ENCODE measurements at regions not wholly inside any gene's neighbourhood (a gene's known extent, or its start where the extent isn't known, plus 50 kb on each side); places are given as distances from the start of the nearest gene placed in this dataset.
"Not testable (repeated sequence)": the region's sequence is repeated elsewhere in the genome, so short reads cannot be mapped to it uniquely, and the experiment has no call there.

- peak overlapping the region; percentile 40 to 73 (median 56) for H3K4me3 ChIP-seq
- intact Hi-C loops (cut with DNase I) = no loop called here
- 58 to 69% methylated on average over 7 to 8 of the region's 8 CpGs for WGBS, 2 donors
- no peak for DNase-seq
- H3K27me3 ChIP-seq = peaks cover 0 to 18% (median 0%) of the 10 kb centered on the region in 4 donors
- no peaks in the 10 kb centered on the region for H3K9me3 ChIP-seq
- peaks cover 11 to 19% (median 11%) of the 10 kb centered on the region in 3 donors for H3K4me1 ChIP-seq
- TF ChIP-seq POLR2A (IDR thresholded peaks at IDR 0.05) (no peak), CTCF (IDR thresholded peaks at IDR 0.05) (no peak)
- no peaks in the 10 kb centered on the region for H3K36me3 ChIP-seq
- H3K27ac ChIP-seq = peak overlapping the region in 2 of 4 donors; percentile 13 to 57
Measured at GRCh38 chr6:13874191-13874549, 50.6 kb upstream of the RNF182 start.

- H3K27me3 ChIP-seq = peaks cover 0 to 13% (median 0%) of the 10 kb centered on the region in 4 donors
- intact Hi-C loops (cut with DNase I) = no loop called here
- no peak for TF ChIP-seq POLR2A (IDR thresholded peaks at IDR 0.05)
- TF ChIP-seq CTCF (IDR thresholded peaks at IDR 0.05) = peak; percentile 55 to 77 (median 63)
- H3K36me3 ChIP-seq = no peaks in the 10 kb centered on the region
- no peaks in the 10 kb centered on the region for H3K9me3 ChIP-seq
- H3K4me1 ChIP-seq = peaks cover 11 to 19% (median 11%) of the 10 kb centered on the region in 3 donors
- DNase-seq = no peak
- H3K4me3 ChIP-seq = peak overlapping the region; percentile 40 to 73 (median 56)
- peak overlapping the region in 2 of 4 donors; percentile 13 to 57 for H3K27ac ChIP-seq
- 7 to 13% methylated on average over 13 to 31 of the region's 49 CpGs for WGBS, 2 donors
Measured at GRCh38 chr6:13873288-13874190, 51.2 kb upstream of the RNF182 start.

GRCh38 chr6:13872681-13873080, 52.1 kb upstream of the RNF182 start:
- no peak overlapping the region for H3K4me3 ChIP-seq
- H3K27me3 ChIP-seq = peaks cover 0 to 7% (median 0%) of the 10 kb centered on the region in 4 donors
- TF ChIP-seq CTCF (IDR thresholded peaks at IDR 0.05) = no peak
- no peak for TF ChIP-seq POLR2A (IDR thresholded peaks at IDR 0.05)
- H3K9me3 ChIP-seq = no peaks in the 10 kb centered on the region
- no peak overlapping the region for H3K27ac ChIP-seq
- H3K4me1 ChIP-seq = peaks cover 11 to 19% (median 11%) of the 10 kb centered on the region in 3 donors
- no peaks in the 10 kb centered on the region for H3K36me3 ChIP-seq
- DNase-seq = no peak
- intact Hi-C loops (cut with DNase I) = no loop called here
- WGBS, 2 donors = 77 to 100% methylated on average over 1 to 2 of the region's 2 CpGs

- H3K27me3 ChIP-seq; H3K9me3 ChIP-seq; intact Hi-C loops (cut with DNase I); H3K4me3 ChIP-seq; DNase-seq; H3K27ac ChIP-seq; H3K36me3 ChIP-seq: not testable (repeated sequence)
- no CpG with 5 or more reads among the region's 23 CpGs for WGBS, 2 donors
- peaks cover 11 to 19% (median 11%) of the 10 kb centered on the region in 3 donors for H3K4me1 ChIP-seq
Measured at GRCh38 chr6:13872006-13872405, 52.7 kb upstream of the RNF182 start.

- DNase-seq = no peak
- WGBS, 2 donors = 69 to 81% methylated on average over 4 of the region's 4 CpGs
- Histone ChIP-seq H3K27ac (no peak overlapping the region), H3K36me3 (no peaks in the 10 kb centered on the region), H3K9me3 (no peaks in the 10 kb centered on the region), H3K4me3 (no peak overlapping the region), H3K27me3 (peaks cover 0 to 10% (median 0%) of the 10 kb centered on the region in 4 donors), H3K4me1 (peaks cover 11 to 19% (median 11%) of the 10 kb centered on the region in 3 donors)
- intact Hi-C loops (cut with DNase I) = no loop called here
- TF ChIP-seq CTCF (IDR thresholded peaks at IDR 0.05) (no peak), POLR2A (IDR thresholded peaks at IDR 0.05) (no peak)
Measured at GRCh38 chr6:13870214-13870830, 54.4 kb upstream of the RNF182 start.

Measured in esophagus squamous epithelium (tissue), 5 donors.